ENCODE measurements at regions not wholly inside any gene's neighbourhood (a gene's known extent, or its start where the extent isn't known, plus 50 kb on each side); places are given as distances from the start of the nearest gene placed in this dataset.

- TF ChIP-seq TAF1 (IDR thresholded peaks at IDR 0.05; ENCODE audit: low read depth) (no peak), REST (IDR thresholded peaks at IDR 0.05; ENCODE audit: low read depth) (no peak), NFIC (IDR thresholded peaks at IDR 0.05) (no peak), TCF12 (IDR thresholded peaks at IDR 0.05; ENCODE audit: low read depth) (no peak)
Measured at GRCh38 chr10:35795131-35795824, 153.2 kb upstream of the FZD8 start.
